Keratinocyte (primary cell): ENCODE measurements at regions not wholly inside any gene's neighbourhood (a gene's known extent, or its start where the extent isn't known, plus 50 kb on each side); places are given as distances from the start of the nearest gene placed in this dataset.

Experiments
- DNase-seq: peaks from one replicate; pipeline ENCODE4 v3.0.0-alpha.2; 2011; ENCODE audit warnings: low read depth, missing footprints, low spot score
- FAIRE-seq: peaks from 2 replicates; lab custom pipeline; 2011; peaks lifted over from hg19 to GRCh38; lab: Jason Lieb, UNC
- H2AFZ ChIP-seq: 2 replicates; pipeline ENCODE4 v1.6.0; 2012; ENCODE audit warnings: low read length, control low read depth, inconsistent platforms; ENCODE audit not compliant: control insufficient read depth
- H3K27ac ChIP-seq: 2 replicates; pipeline ENCODE4 v1.5.1; 2011; ENCODE audit warnings: low read length; ENCODE audit not compliant: control insufficient read depth, insufficient read depth
- H3K27me3 ChIP-seq: 3 replicates; pipeline ENCODE4 v1.6.0; 2011; ENCODE audit warnings: low read length; ENCODE audit not compliant: control insufficient read depth, insufficient read depth; ENCODE audit errors: extremely low read depth
- H3K36me3 ChIP-seq, 2 experiments: 2 replicates in 1 of 2; 3 replicates in 1 of 2; pipeline ENCODE4 v1.5.1; 2011; ENCODE audit warnings: low read length in 2 of 2, mild to moderate bottlenecking in 1 of 2; ENCODE audit not compliant: control insufficient read depth in 2 of 2, insufficient read depth in 2 of 2; ENCODE audit errors: extremely low read depth in 1 of 2
- H3K4me1 ChIP-seq: 3 replicates; pipeline ENCODE4 v1.5.1; 2011; ENCODE audit warnings: low read length; ENCODE audit not compliant: control insufficient read depth, insufficient read depth; ENCODE audit errors: extremely low read depth
- H3K4me2 ChIP-seq: 3 replicates; pipeline ENCODE4 v1.6.0; 2011; ENCODE audit warnings: low read depth, low read length; ENCODE audit not compliant: control insufficient read depth, insufficient read depth; ENCODE audit errors: extremely low read depth
- H3K4me3 ChIP-seq, 3 experiments: fragments of 200-600 bp in 1 of 3; sonication (generic) in 1 of 3; 2 replicates in 2 of 3; 3 replicates in 1 of 3; pipeline ENCODE4 v1.5.1; 2011 to 2016; ENCODE audit warnings: low read length in 3 of 3, mild to moderate bottlenecking in 3 of 3, control low read depth in 2 of 3, inconsistent platforms in 1 of 3, low read depth in 1 of 3, mixed read lengths in 1 of 3, mixed run types in 1 of 3, moderate library complexity in 1 of 3; ENCODE audit not compliant: control insufficient read depth in 2 of 3, insufficient read depth in 2 of 3; ENCODE audit errors: extremely low read depth in 1 of 3
- H3K79me2 ChIP-seq: 2 replicates; pipeline ENCODE4 v1.6.0; 2012; ENCODE audit warnings: low read length; ENCODE audit not compliant: control insufficient read depth, insufficient read depth
- H3K9ac ChIP-seq: 3 replicates; pipeline ENCODE4 v1.6.0; 2011; ENCODE audit warnings: low read length; ENCODE audit not compliant: control insufficient read depth, insufficient read depth; ENCODE audit errors: extremely low read depth
- H3K9me1 ChIP-seq: 3 replicates; pipeline ENCODE4 v1.6.0; 2011; ENCODE audit warnings: low read length; ENCODE audit not compliant: control insufficient read depth, insufficient read depth; ENCODE audit errors: extremely low read depth
- H3K9me3 ChIP-seq: 2 replicates; pipeline ENCODE4 v1.5.1; 2012; ENCODE audit warnings: low read depth, low read length; ENCODE audit not compliant: control insufficient read depth
- H4K20me1 ChIP-seq: 3 replicates; pipeline ENCODE4 v1.6.0; 2011; ENCODE audit warnings: low read length; ENCODE audit not compliant: control insufficient read depth, insufficient read depth; ENCODE audit errors: extremely low read depth
- EZH2 ChIP-seq: IDR thresholded peaks from one replicate; pipeline ENCODE4 v1.6.1; 2012; ENCODE audit warnings: inconsistent platforms, mild to moderate bottlenecking, low read length, moderate library complexity
- dilution Hi-C: fragments of 300-500 bp; cut with MboI; formaldehyde crosslinking; loops from one replicate; pipeline ENCODE4 v1.7.0; 2020; ENCODE audit warnings: low sequenced_read_pairs; ENCODE audit not compliant: extremely low pct_ligation_motif_present
- TF ChIP-seq, protein P1 (sequence below), 3 experiments: IDR thresholded peaks in 1 of 3; conservative IDR thresholded peaks in 1 of 3; optimal IDR thresholded peaks in 1 of 3; 2 replicates in 2 of 3; 3 replicates in 1 of 3; pipeline versions ENCODE3 to v1.5.1; 2011; ENCODE audit warnings: low read length in 3 of 3, mild to moderate bottlenecking in 3 of 3, moderate library complexity in 2 of 3, control low read depth in 1 of 3, inconsistent platforms in 1 of 3; ENCODE audit not compliant: insufficient read depth in 2 of 3; ENCODE audit errors: extremely low read depth in 1 of 3

DNA sequence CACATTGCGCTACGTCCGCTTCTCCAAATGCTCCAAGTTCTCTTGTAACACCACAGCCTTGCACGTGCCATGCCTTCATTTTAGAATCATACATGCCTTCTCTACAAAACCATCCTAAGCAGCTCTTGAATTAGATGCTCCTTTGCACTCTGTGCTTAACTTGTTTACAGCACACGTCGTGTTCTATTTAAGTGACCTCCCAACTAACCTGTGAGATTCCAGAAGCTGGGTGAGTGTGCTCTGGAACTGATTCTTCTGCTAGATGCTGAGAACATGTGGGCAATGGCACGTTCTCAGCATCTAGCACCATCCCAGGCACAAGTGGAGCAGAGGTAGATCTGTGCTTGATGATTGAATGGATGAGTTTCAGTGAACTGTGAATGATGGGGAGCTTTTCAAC, 100.0 kb upstream of the NEDD9 start:
- H3K9me3 ChIP-seq: no peaks in the 10 kb centered on the region
- DNase-seq (no peak), FAIRE-seq (no peak)
- no peaks in the 10 kb centered on the region for H3K27me3 ChIP-seq
- H3K9me1 ChIP-seq: no peaks in the 10 kb centered on the region
- dilution Hi-C loops: no loop called here
- H4K20me1 ChIP-seq: no peaks in the 10 kb centered on the region
- H3K79me2 ChIP-seq: no peaks in the 10 kb centered on the region
- no peaks in the 10 kb centered on the region for H3K36me3 ChIP-seq
- TF ChIP-seq, protein P1, sequence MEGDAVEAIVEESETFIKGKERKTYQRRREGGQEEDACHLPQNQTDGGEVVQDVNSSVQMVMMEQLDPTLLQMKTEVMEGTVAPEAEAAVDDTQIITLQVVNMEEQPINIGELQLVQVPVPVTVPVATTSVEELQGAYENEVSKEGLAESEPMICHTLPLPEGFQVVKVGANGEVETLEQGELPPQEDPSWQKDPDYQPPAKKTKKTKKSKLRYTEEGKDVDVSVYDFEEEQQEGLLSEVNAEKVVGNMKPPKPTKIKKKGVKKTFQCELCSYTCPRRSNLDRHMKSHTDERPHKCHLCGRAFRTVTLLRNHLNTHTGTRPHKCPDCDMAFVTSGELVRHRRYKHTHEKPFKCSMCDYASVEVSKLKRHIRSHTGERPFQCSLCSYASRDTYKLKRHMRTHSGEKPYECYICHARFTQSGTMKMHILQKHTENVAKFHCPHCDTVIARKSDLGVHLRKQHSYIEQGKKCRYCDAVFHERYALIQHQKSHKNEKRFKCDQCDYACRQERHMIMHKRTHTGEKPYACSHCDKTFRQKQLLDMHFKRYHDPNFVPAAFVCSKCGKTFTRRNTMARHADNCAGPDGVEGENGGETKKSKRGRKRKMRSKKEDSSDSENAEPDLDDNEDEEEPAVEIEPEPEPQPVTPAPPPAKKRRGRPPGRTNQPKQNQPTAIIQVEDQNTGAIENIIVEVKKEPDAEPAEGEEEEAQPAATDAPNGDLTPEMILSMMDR (optimal IDR thresholded peaks at IDR 0.05 in 1 of 3, IDR thresholded peaks at IDR 0.05 in 1 of 3, conservative IDR thresholded peaks at IDR 0.05 in 1 of 3; ENCODE audit: extremely low read depth in 1 of 3, insufficient read depth in 2 of 3, low read length in 3 of 3): no peak
- TF ChIP-seq EZH2: no peak
- no peak overlapping the region for H3K27ac ChIP-seq
- no peak overlapping the region for H2AFZ ChIP-seq
- H3K4me2 ChIP-seq: no peak overlapping the region
- H3K4me3 ChIP-seq: no peak overlapping the region
- H3K4me1 ChIP-seq: no peaks in the 10 kb centered on the region
- no peak overlapping the region for H3K9ac ChIP-seq

DNA sequence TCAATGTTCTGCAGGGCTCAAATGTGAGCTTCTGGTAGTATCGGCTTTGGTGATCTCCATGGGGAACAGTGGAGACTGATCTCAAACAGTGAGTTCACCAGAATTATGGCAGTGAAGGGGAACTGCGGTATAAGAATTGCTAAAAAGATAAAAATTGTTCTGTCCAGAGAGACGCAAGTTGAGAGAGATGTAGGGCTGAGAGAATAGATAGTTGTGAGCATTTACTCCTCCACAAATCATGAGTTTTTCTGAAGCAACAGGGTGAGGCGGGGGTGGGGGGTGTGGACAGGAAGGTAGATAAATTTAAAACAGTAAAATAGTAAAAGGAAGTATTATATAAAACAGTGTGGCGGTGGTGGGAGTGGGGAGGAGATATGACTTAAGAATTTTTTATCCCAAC, 98.6 kb upstream of the NEDD9 start:
- no peak overlapping the region for H3K4me2 ChIP-seq
- DNase-seq: no peak
- no peaks in the 10 kb centered on the region for H3K27me3 ChIP-seq
- H3K9ac ChIP-seq: no peak overlapping the region
- TF ChIP-seq, protein P1 (optimal IDR thresholded peaks at IDR 0.05 in 1 of 3, IDR thresholded peaks at IDR 0.05 in 1 of 3, conservative IDR thresholded peaks at IDR 0.05 in 1 of 3; ENCODE audit: extremely low read depth in 1 of 3, insufficient read depth in 2 of 3, low read length in 3 of 3): no peak
- no peak for TF ChIP-seq EZH2
- dilution Hi-C loops: no loop called here
- no peaks in the 10 kb centered on the region for H3K9me1 ChIP-seq
- H2AFZ ChIP-seq: no peak overlapping the region
- H3K36me3 ChIP-seq: no peaks in the 10 kb centered on the region
- no peak for FAIRE-seq
- no peaks in the 10 kb centered on the region for H3K4me1 ChIP-seq
- no peak overlapping the region for H3K27ac ChIP-seq
- no peaks in the 10 kb centered on the region for H4K20me1 ChIP-seq
- H3K9me3 ChIP-seq: no peaks in the 10 kb centered on the region
- H3K4me3 ChIP-seq: no peak overlapping the region
- H3K79me2 ChIP-seq: no peaks in the 10 kb centered on the region
